HG03095 (cell line): ENCODE measurements at regions not wholly inside any gene's neighbourhood (a gene's known extent, or its start where the extent isn't known, plus 50 kb on each side); places are given as distances from the start of the nearest gene placed in this dataset.
A peak's percentile ranks its signal among the peaks of the same experiment; 100 is the strongest.

Experiments
- ATAC-seq: cut with Tn5 transposase; IDR thresholded peaks from one replicate; pipeline ENCODE4 v1.9.1; 2021; ENCODE audit warnings: moderate library complexity; ENCODE audit not compliant: unreplicated experiment

GRCh38 chr11:95692526-95693260, 96.9 kb downstream of the FAM76B start:
- no peak for ATAC-seq

GRCh38 chr11:95690100-95690499, 99.5 kb downstream of the FAM76B start:
- no peak for ATAC-seq

GRCh38 chr11:95688501-95689222, 100.9 kb downstream of the FAM76B start:
- ATAC-seq = no peak

GRCh38 chr11:95688015-95688414, 101.6 kb downstream of the FAM76B start:
- no peak for ATAC-seq

GRCh38 chr11:95686265-95686664, 103.3 kb downstream of the FAM76B start:
- no peak for ATAC-seq

- ATAC-seq = no peak
These were observed 104.9 kb downstream of the FAM76B start for GRCh38 chr11:95684701-95685100.

GRCh38 chr11:95684170-95684569, 105.4 kb downstream of the FAM76B start:
- ATAC-seq = no peak

- no peak for ATAC-seq
These were observed 107.0 kb downstream of the FAM76B start for GRCh38 chr11:95682552-95682951.

GRCh38 chr11:95680169-95680929, 109.2 kb downstream of the FAM76B start:
- peak; percentile 90 for ATAC-seq

GRCh38 chr11:95678988-95679387, 110.6 kb downstream of the FAM76B start:
- no peak for ATAC-seq

- ATAC-seq = no peak
These were observed 113.3 kb downstream of the FAM76B start for GRCh38 chr11:95676308-95676707.

GRCh38 chr11:95675585-95675984, 114.0 kb downstream of the FAM76B start:
- ATAC-seq = no peak

- ATAC-seq = no peak
These were observed 114.8 kb downstream of the FAM76B start for GRCh38 chr11:95674657-95675358.

GRCh38 chr11:95671768-95672167, 117.8 kb downstream of the FAM76B start:
- ATAC-seq = no peak

GRCh38 chr11:95668131-95668530, 121.5 kb downstream of the FAM76B start:
- no peak for ATAC-seq

GRCh38 chr11:95661162-95661561, 128.4 kb downstream of the FAM76B start:
- no peak for ATAC-seq

GRCh38 chr11:95660038-95660437, 129.5 kb downstream of the FAM76B start:
- ATAC-seq = no peak

- no peak for ATAC-seq
These were observed 130.5 kb downstream of the FAM76B start for GRCh38 chr11:95659088-95659487.

GRCh38 chr11:95655536-95655935, 134.0 kb downstream of the FAM76B start:
- ATAC-seq = no peak

GRCh38 chr11:95653680-95654079, 135.9 kb downstream of the FAM76B start:
- ATAC-seq = no peak

GRCh38 chr11:95653099-95653498, 136.5 kb downstream of the FAM76B start:
- ATAC-seq = no peak
